Activated T-cell treated with anti-CD3 and anti-CD28 coated beads for 24 hours (primary cell): ENCODE measurements at regions not wholly inside any gene's neighbourhood (a gene's known extent, or its start where the extent isn't known, plus 50 kb on each side); places are given as distances from the start of the nearest gene placed in this dataset.

Experiments used
- DNase-seq: peaks from one replicate; pipeline ENCODE4 v3.0.0-alpha.2; 2020; ENCODE audit warnings: low read depth

DNA sequence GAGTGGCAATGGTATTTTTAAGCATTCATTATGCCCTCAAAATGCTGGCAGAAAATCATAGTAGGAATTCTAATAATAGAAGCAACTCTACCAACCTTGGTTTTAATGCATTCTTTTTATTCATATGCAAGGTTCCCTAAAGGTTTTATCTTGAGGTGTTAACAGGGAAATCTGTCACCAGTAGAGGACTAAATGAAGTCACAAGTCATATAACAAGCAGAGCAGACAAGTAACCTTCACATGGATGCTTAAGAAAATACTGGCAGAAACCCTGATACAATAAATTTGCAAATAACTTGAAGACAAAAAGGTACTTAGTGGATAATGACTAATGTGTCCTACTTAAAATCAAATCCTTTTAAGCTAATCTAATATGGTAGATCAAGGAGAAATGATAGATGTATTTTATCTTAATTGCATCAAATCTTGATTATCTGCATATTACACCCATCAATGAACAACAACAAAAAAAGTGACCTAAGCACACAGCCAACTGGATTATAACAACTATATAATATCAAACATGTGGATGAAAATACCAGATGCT is 73.3 kb downstream of the RFC3 start:
- no peak for DNase-seq

DNA sequence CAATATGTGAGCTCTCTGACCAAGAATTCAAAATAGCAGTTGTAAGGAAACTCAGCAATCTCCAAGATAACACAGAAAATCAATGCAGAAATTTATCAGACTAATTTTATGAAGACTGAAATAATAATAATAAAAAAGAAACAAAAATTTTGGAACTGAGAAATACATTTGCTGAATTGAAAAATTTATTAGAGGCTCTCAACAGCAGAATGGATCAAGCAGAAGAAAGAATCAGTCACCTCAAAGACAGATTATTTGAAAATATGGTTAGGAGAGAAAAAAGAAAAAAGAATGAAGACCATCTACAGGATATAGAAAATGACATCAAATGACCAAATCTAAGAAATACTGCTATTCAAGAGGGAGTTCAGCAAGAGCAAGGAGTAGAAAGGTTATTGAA is 75.6 kb downstream of the RFC3 start:
- DNase-seq: no peak

DNA sequence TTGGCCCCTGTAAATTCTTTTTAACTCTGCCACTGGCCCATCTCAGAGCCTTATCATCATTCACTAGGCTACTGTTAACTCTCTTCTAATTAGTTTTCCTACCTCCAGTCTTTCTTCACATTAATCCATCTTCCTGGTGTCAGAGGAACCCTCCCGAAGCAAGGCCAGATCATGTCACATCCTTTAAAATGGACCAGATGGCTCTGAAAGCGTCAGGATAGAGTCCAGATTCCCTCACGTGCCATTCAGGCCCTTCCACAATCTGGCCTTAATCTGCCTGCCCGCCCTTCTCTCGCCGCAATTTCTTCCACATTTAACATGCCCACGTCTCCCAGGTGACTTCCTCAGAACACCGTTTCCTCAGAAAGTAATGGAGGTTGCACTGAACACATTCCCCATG is 86.5 kb downstream of the RFC3 start:
- no peak for DNase-seq

DNA sequence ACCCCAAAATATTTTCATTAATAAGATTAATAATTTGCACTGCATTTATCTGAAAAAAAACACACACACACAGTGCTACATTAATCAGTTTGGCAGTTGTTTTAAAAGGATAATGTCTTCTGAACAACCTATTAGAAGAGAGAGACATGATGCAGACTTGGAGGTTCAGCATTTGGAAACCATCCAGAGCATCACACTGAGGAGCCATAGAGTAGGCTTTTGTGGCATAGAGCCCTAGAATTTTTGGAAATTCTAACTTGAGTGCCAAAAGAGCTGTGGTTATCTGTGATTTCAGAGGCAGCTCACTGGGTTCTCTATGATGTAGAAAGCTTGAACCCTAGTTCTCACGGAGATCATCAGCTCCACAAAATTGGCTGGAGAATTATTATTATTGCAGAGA is 90.2 kb downstream of the RFC3 start:
- no peak for DNase-seq

DNA sequence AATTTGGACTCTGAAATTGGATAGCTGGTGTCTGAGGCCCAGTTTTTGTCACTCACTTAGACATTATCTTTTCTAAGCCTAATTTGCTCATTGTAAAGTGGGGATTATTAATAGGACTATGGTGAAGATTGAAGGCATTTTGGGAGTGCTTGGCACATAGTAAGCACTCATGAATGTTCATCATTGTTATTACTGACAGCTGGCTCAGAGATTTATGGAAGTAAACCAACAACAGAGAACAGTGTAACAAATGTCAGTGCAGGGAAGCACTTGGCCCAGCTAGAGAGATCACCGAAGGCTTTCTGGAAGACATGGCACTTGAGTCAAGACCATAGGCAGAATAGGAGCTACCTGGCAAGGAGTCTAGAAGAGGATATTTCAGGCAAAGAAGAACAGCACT is 92.3 kb downstream of the RFC3 start:
- no peak for DNase-seq

DNA sequence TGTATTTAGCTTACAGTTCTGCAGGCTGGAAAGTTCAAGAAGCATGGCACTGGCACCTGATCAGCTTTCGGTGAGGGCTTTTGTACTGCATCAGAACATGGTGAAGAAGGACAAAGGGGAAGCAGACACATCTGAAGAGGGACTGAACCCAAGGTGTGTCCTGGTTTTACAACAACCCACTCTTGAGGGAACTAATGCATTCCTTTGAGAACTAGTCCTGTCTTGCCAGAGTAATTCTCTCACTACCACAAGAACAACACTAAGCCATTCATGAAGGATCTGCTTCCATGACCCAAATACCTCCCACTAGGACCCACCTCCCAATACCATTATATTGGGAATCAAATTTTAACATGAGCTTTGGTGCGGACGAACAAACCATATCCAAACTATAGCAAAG is 93.6 kb downstream of the RFC3 start:
- no peak for DNase-seq

DNA sequence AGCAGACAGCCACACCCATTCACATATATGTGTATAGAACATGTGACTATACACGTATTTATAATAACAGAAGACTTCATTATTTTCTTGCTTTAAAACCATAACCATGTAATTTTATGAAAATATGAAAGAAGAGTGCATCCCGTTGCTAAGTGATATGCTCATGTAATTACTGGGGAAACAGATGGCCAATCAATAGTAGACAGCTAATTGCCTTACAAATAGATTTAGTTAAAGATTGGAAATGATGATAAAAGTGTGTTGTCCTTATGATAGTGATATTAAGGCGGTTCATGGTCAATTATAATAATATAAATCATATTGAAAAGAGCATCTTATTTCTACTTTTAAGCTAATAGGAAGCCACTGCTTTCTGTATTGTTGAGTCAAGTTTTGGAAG is 95.9 kb downstream of the RFC3 start:
- DNase-seq: no peak

DNA sequence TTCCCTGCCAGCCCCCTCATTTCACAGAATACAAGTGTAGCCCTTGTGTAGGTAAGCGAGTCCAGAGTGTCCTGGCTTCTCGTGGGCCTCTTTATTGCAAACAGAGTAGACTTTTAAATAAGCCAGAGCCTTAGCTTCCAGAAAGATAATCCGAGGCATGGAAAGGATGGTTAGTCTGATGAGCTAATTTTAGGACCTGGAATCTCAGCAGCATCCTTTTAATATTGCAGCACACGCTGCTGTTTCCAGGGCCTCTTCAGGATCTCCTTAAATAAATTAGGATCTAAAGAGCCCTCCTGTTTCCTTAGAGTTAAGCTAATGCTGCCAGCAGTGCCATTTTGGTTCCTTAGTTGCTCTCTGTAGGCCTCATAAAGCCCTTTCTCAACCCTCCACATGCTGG is 99.2 kb downstream of the RFC3 start:
- DNase-seq: no peak

DNA sequence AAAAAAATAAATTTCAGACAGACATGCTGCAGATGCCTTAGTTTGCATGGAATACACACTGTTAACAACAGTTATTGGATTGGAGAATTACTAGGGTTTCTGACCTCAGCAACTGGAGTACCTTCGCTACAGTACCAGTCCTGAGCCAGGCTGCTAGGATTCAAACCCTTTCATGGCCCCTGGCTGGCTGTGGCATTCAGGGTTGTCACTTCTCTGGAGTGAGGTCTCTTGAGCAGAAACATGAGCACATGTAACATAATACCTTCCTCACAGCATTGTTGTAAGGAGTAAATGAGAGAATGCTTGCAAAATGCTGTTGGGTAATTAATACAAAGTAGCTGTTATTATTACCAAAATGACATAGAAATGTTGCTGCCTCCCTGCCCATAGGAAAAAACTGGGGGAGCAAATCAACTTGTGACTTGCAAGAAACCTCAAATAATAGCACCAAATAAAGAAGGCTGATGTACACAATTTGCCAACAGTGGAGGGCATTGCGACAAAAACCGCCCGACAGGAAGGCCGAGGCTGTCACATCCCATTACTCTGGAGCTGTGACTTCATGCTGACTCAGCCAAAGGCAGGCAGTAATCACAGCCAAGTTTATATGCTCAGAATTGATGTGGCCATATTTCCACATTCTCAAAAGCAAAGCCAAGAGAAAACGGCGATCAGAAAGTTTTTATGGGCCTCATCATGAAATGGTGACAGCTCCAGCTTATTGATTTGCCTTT is 100.4 kb downstream of the RFC3 start:
- DNase-seq: no peak

DNA sequence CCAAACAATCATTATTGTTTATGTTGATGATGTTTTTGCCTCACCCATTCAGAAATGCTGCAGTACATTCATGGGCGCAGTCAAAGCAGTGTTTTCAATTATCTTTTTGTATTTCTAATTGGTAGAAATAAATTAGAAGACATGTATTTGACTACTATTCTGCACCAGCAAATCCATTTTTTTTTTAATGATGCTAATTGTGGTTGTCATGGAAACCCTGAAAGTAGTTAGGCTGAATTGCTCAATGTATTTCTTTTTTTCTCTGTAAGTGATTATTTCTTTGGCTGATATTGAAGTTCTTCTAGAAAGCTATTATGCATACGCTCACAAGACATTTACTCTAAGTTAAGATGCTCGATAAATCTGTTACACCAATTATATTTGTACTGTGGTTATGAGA is 101.2 kb downstream of the RFC3 start:
- no peak for DNase-seq

DNA sequence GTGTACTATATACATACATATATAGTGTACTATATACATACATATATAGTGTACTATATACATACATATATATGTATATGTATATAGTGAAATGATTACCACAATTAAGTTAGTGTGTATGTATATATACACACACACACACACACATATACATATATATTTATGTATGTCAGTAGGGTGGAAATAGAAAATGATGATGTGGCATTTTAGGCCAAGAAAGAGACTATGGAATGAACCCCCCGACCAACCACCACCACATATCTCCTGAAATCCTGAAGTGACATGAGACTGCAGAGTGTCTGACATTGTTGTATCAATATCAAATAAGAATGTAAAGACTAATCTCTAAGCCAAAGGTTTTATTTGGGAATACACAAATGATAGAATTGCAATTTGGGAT is 107.6 kb downstream of the RFC3 start:
- no peak for DNase-seq

DNA sequence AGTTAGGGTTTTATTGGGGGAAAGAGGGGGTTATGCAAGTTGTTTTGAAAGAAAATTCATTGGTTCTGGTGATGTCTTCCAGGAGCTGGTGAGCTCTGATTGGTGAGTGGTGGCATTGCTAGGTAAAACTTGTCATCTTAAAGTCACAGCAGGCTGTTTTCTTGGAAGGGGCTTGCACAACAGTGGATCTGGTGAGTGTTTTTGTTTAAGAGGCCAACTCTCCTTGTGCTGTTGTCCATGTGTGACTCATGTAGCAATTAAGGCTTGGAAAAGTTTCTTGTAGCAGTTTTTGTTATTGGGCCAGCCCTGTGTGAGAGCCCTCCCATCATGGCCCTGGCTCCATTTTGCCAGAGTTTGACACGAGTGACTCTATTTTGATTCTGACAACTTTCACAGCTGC is 109.4 kb downstream of the RFC3 start:
- no peak for DNase-seq

DNA sequence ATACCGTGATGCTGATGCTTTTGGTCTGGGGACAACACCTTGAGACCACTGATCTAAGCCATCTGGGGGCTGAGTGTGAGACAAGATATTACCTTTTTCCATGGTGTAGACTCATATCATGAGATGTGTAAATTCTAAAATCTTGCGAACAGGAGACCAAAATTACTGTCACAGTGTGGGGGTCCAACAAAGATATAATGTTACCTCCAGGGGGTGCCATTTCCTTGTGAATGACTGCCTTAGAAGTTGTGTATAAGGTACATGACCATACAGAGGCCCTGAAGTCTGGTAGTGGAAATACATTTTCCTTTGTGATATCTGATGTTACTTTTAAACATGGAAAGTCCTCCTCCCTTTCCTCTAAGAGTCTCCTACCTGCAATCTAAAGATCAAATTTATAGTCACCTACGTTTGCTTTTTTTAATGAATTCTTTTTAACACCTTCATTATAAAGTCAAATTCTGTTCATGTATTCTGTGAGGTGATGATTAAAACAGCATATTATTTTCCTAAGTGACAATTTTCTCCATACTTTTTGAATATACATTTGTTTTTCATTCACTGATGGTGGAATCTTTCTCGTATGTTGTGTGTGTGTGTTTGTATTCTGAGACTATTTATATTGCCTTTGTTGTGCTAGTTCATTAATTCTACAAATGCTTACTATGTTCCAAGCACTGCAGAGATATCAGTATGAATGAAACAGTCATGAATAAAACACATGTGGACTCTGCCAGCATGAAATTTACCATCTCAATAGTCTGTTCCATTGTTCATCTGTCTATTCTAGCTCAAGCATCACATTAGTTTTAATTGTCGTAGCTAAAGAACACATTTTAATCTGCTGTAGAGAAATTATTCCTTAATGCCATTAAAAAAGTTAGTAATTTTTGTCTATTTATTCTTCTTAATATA is 113.7 kb downstream of the RFC3 start:
- no peak for DNase-seq

DNA sequence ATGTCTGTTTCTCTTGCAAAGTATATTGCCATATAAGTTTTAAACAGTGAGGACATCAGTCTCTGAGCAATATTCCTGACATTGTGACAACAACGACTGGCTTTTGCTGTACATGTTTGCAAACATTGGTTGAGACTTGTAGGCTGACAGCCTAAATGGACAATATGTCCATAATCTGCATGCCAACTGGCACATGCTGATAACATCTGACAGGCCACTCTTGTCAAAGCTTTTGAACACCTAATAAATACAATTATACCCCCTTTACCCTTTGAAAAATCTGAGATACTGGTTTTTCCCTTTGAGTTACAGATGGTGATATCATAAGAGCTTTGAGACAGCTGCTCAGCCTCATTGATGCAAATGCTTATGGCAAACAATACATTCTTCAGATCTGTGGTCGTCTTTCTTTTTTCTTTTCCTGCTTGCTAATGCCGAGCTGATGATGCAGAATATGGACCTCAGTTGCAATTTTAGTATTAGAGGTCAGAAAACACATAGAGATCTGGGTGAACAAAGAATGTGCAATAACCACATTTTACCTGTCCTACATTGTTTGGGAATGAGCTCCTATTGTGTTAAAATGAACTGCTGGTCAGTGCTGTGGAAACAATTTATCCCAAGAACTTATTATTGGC is 114.9 kb downstream of the RFC3 start:
- DNase-seq: no peak

DNA sequence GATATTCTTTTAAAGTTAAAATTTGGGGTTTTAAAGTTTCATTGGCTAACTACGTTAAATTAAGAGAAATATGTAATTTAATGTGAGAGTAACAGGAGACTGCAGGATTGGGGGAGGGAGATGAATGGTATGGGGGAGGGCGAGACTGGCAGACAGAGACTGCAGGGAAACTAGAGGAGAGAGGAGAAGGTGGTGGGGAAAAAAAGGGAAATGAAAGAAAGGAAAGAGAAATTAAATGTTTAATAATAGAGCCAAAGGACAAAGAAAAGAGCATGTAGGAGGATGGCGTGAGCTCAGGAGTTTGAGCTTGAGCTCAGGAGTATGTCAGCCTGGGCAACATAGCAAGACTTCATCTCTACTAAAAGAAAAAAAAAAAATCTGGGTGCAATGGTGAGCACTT is 115.9 kb downstream of the RFC3 start:
- DNase-seq: no peak

DNA sequence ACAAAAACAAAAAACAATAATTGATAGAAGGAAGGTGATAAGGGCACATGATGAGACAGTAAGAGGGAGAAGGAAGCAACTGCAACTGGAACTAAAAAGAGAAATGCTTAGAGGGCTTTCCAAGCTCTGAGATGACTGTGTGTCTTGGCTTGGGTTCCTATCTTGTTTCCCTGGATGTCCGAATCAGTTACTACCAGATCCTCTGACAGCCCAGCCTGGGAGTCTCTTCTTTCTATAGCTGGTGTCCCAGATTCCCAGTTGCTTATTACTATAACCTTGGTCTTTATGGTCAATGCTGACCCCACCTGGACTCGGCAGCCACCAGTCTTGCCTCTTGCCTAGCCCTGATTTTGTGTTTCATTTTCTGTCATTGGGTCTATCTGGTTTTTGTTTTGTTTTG is 116.4 kb downstream of the RFC3 start:
- DNase-seq: no peak

DNA sequence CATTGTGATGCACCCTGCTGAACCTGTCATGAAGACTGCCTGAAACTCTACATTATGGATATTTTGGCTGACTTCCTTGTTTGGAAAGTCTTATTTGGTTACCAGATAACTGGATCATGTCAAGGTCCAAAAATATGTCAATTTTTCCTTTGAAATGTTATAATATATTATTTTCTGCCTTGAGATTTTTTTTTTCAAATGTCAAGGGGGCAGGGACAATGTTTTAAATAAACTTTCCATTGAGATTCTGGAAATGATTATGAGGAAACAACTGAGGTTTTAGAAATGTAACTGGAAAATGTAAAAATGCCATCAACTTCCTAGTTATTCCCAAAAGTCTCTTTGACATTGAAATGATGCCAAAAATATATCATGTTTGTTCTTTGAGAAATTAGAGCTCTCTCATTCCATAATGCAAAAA is 117.0 kb downstream of the RFC3 start:
- DNase-seq: no peak

DNA sequence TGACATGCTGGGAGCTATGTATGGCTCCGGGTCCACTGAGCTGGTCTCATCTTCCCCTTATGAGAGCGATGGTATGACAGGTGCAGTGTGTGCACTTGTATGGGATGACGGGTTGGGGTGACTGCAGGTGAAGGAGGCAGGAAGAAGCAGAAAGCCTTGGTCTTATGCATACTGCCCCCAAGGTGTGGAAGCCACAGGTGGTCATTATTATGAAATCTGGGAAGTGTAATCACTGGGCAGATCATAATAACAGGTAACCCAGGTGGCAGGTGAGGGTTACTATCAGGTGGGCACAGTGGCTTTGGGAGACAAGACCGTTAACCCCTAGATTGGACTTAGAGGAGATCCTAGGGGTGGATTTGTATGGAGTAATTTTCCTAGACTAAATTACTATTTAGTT is 118.0 kb downstream of the RFC3 start:
- DNase-seq: no peak

DNA sequence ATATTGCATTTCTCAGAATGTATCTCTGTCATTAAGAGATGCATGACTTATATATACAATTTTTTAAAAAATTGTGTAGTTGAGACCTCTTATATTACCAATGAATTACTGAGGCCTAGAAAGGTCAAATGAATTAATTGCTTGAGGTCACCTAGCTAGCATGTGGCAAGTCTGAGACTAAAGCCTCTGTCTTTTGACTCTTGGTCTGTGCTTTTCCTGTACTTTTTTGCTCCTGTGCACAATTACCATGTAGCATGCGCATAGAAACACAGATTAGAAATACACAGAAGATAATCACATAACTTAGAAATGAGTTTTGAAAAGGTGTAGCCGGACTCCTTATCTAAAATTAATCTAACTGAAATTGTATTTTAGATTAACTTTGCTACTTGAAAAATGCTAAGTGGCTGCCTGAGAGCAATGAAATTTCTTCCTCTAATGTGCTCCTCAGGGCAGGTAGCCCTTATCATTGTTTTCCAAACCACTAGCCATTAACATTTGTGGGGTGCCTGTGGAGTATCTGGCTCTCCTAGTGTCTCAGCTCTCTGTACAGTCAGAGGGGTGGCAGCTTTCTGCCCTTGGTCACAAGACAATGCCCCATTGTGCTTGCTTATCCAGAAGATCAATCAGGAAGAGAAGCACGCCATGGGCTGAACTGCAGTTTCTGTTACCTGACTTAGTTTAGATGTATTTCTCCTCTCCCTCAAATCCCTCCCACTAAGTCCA is 119.6 kb downstream of the RFC3 start:
- no peak for DNase-seq

DNA sequence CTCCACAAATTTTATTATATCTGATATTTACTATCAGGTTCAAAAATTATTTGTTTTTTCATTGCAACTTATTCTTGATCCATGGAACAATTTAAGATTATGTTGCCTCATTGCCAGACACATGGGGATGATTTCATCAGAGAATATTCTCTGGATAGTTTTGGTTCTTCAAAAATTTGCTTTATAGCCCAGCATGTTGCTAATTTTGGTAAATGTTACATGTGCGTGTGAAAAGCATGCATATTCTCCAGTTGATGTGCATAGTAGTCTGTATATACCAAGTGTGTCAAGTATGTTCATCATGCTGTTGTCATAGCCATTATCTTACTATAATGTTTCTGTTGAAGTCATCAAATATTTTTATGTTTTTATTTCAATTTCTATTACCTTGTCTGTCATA is 122.3 kb downstream of the RFC3 start:
- no peak for DNase-seq

DNA sequence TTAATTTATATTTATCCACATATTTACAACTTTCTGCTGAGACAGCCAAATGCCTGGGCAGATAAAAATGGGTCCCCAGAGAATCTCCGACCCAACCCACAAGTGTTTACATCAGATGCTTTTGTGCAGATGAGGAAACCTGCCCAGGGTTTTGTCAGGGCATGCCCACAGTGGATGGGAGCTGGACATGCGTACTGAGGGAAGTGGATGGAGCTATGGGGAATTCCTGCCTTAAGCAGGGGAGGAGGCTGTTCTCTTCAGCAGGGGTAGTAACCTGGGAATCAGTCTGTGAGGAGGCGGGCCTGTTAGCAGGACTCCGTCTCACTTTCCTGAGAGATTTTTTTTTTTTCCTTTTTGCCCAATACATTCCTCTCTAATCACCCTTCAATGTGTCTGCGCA is 122.9 kb downstream of the RFC3 start:
- DNase-seq: no peak

DNA sequence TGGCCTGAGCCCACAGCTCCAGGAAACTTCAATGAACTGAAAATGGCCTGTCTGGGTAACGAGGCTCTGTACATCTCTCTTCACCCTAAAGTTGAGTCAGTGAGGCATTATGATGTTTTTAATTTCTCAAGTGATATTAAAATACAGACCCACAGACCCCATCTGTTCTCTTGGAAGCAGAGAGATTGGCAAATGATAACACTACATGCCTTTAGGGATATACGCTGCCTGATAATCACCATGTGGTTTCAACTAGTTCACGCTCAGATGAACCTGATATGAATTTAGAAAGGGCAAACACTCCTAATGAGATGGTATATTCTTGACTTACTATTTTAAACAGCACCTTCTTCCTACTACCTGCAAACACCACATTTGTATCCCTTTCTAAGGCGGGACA is 127.5 kb downstream of the RFC3 start:
- no peak for DNase-seq
